Activated T-helper 17 cell treated with anti-CD3 and anti-CD28 coated beads, Interleukin-2, amount 50 U/mL, for 72 hours (primary cell): ENCODE measurements at regions not wholly inside any gene's neighbourhood (a gene's known extent, or its start where the extent isn't known, plus 50 kb on each side); places are given as distances from the start of the nearest gene placed in this dataset.
"Not testable (repeated sequence)": the region's sequence is repeated elsewhere in the genome, so short reads cannot be mapped to it uniquely, and the experiment has no call there.

Source experiments
- ATAC-seq: fragments of 150-1000 bp; cut with Tn5 transposase; replicated peaks from 2 replicates; pipeline ENCODE4 v1.10.0; 2021; ENCODE audit warnings: mild to moderate bottlenecking, moderate library complexity
- H3K27ac Mint-ChIP-seq: one replicate; pipeline ENCODE4 v1.8.0; 2022; ENCODE audit warnings: mixed read lengths
- H3K27me3 Mint-ChIP-seq: one replicate; pipeline ENCODE4 v1.8.0; 2022; ENCODE audit warnings: mixed read lengths
- H3K36me3 Mint-ChIP-seq: one replicate; pipeline ENCODE4 v1.8.0; 2022; ENCODE audit warnings: low read depth, mild to moderate bottlenecking, mixed read lengths
- H3K4me1 Mint-ChIP-seq: one replicate; pipeline ENCODE4 v1.8.0; 2022; ENCODE audit warnings: mixed read lengths
- H3K4me3 Mint-ChIP-seq: one replicate; pipeline ENCODE4 v1.8.0; 2022; ENCODE audit warnings: mild to moderate bottlenecking, mixed read lengths
- H3K9me3 Mint-ChIP-seq: one replicate; pipeline ENCODE4 v1.8.0; 2022; ENCODE audit warnings: mixed read lengths

GRCh38 chr5:104594850-104595249 is 1032.3 kb upstream of the NUDT12 start:
- Mint-ChIP-seq H3K4me1 (no peaks in the 10 kb centered on the region), H3K36me3 (no peaks in the 10 kb centered on the region), H3K9me3 (peaks cover 25% of the 10 kb centered on the region), H3K27ac (no peak overlapping the region), H3K27me3 (no peaks in the 10 kb centered on the region), H3K4me3 (no peak overlapping the region)
- no peak for ATAC-seq

DNA sequence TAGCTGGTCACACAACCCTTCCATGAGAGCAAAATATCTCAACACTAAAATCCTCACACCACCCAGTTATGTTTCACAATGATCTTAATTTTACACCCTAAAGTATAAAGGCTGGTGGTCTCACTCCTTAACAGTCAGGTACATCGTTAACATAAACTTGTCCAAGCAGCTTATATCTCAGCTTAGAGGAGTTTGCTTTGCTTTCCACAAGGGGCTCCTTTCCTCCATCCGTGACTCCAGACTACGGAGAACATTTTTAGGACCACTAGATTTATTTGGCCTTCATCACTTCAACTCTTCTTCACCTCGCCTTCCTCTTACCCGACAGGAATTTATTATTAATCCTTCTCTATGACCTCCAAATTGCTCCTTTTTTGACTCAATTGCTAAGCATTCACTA is 1014.1 kb upstream of the NUDT12 start:
- H3K4me3 Mint-ChIP-seq, result no peak overlapping the region
- H3K4me1 Mint-ChIP-seq, result no peaks in the 10 kb centered on the region
- no peaks in the 10 kb centered on the region for H3K36me3 Mint-ChIP-seq
- H3K27ac Mint-ChIP-seq, result no peak overlapping the region
- H3K9me3 Mint-ChIP-seq, result peaks cover 17% of the 10 kb centered on the region
- no peak for ATAC-seq
- no peaks in the 10 kb centered on the region for H3K27me3 Mint-ChIP-seq

DNA sequence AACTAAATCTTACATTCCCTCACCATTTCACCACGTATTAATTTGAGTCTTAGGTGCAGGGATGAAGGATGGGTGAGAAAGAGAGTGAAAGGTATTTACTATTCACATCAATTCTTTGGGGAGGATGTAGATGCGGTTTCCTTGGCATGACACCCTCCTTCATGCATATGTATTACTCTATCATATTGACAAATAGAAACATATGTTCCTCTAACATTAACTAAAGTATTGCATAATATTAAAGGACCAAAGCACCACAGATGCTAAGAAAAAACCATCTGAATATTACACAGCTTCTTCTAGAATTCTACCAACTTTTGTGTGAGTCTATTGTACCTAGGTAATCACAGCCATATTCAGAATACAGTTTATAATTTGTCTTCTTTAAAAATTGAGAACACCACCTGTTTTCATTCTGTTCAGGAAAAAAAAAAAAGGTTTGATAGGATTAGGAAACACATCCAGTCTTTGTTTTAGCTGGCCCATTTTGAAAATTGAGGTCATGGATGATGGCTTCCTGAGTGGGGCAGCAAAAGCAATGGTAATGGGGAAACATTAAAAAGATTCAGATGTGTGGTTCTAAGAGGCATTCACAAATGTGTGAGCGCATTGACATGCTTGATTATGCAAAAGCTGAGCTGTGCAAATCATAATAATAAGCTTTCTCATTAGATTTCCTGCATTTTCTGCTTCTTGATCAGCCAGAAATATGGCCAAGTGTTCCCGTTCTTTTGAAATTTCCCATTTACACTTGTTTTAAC is 1011.5 kb upstream of the NUDT12 start:
- Mint-ChIP-seq H3K27me3 (no peaks in the 10 kb centered on the region), H3K4me3 (no peak overlapping the region), H3K36me3 (no peaks in the 10 kb centered on the region), H3K4me1 (no peaks in the 10 kb centered on the region), H3K27ac (no peak overlapping the region), H3K9me3 (peaks cover 17% of the 10 kb centered on the region)
- ATAC-seq, result no peak

- H3K27ac Mint-ChIP-seq, result no peak overlapping the region
- no peak for ATAC-seq
- no peaks in the 10 kb centered on the region for H3K4me1 Mint-ChIP-seq
- no peaks in the 10 kb centered on the region for H3K36me3 Mint-ChIP-seq
- H3K9me3 Mint-ChIP-seq, result peaks cover 11% of the 10 kb centered on the region
- no peaks in the 10 kb centered on the region for H3K27me3 Mint-ChIP-seq
- no peak overlapping the region for H3K4me3 Mint-ChIP-seq
These were observed 1007.0 kb upstream of the NUDT12 start for GRCh38 chr5:104569621-104570020.

DNA sequence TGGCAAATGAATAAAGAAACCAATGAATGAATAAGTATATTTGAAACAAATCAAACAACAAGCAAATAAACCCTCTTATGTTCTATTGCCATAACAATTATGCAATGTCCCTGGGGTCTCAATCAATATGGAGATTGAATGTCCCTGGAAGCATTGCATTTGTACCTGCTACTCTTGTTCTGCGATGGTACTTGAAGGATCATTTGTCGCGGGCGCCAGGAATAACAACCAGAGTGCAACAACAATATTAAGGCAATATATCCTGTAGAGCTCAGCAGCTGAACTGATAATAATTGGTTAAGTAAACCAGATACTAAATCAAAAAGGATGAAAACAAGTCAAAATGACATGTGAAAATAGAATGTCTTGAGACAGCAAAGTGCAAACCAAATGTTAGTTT is 1001.9 kb upstream of the NUDT12 start:
- no peaks in the 10 kb centered on the region for H3K27me3 Mint-ChIP-seq
- no peak overlapping the region for H3K4me3 Mint-ChIP-seq
- no peak overlapping the region for H3K27ac Mint-ChIP-seq
- peaks cover 23% of the 10 kb centered on the region for H3K9me3 Mint-ChIP-seq
- H3K4me1 Mint-ChIP-seq, result no peaks in the 10 kb centered on the region
- ATAC-seq, result no peak
- no peaks in the 10 kb centered on the region for H3K36me3 Mint-ChIP-seq

DNA sequence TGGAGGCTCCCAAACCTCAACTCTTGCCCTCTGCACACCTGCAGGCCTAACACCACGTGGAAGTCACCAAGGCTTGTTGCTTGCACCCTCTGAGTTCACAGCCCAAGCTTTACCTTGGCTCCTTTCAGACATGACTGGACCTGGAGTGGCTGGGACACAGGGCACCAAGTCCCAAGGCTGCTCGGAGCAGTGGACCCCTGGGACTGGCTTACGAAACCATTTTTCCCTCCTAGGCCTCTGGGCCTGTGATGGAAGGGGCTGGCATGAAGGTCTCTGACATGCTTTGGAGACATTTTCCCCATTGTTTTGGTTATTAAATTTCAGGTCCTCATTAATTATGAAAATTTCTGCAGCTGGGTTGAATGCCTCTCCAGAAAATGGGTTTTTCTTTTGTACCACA is 994.4 kb upstream of the NUDT12 start:
- H3K36me3 Mint-ChIP-seq, result no peaks in the 10 kb centered on the region
- no peak for ATAC-seq

DNA sequence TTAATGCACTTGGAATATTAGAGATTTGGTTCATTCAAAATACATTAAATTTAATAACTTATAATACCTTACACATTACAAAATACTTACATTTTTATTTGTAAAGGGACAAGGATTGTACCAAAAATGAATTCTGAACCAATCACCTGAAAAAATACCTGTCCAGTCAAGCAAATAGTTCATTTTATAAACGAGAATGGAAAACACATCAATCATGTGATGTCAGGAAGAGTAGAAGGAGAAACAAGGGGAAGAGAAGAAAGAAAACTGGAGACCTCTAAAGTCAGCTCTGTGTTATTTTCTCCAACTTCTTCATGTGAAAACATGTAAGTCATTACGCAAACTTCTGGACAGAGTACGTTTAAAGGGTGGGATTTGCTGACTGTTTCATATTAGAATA is 989.0 kb upstream of the NUDT12 start:
- H3K4me3 Mint-ChIP-seq, result no peak overlapping the region

More for the DNA sequence above, 994.4 kb upstream of the NUDT12 start:
- H3K9me3 Mint-ChIP-seq, result peaks cover 22% of the 10 kb centered on the region
- H3K4me1 Mint-ChIP-seq, result no peaks in the 10 kb centered on the region
- H3K27ac Mint-ChIP-seq, result no peak overlapping the region
- H3K4me3 Mint-ChIP-seq, result no peak overlapping the region
- no peaks in the 10 kb centered on the region for H3K27me3 Mint-ChIP-seq

DNA sequence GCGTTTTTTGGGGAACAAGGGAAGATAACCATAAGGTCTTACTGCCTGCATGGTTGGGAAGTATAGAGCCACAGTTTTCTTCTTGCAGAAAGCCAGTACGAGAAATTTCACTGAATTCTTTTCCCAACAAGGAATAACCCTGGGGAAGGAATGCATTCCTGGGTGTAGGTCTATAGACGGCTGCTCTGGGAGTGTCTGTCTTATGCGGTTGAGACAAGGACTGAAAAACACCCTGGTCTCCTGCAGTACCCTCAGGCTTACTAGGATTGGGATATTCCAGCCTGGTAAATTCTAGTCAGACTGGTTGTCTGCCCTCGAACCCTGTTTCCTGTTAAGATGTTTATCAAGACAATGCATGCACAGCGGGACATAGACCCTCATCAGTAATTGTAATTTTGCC is 984.3 kb upstream of the NUDT12 start:
- not testable (repeated sequence) for H3K4me1 Mint-ChIP-seq, H3K27ac Mint-ChIP-seq, ATAC-seq

More for the DNA sequence above, 989.0 kb upstream of the NUDT12 start:
- Mint-ChIP-seq H3K9me3 (peaks cover 4% of the 10 kb centered on the region), H3K36me3 (no peaks in the 10 kb centered on the region), H3K4me1 (no peaks in the 10 kb centered on the region), H3K27me3 (no peaks in the 10 kb centered on the region), H3K27ac (no peak overlapping the region)
- ATAC-seq, result no peak

GRCh38 chr5:104541141-104541785 is 978.7 kb upstream of the NUDT12 start:
- no peak for ATAC-seq
- H3K4me1 Mint-ChIP-seq, result no peaks in the 10 kb centered on the region
- peaks cover 13% of the 10 kb centered on the region for H3K9me3 Mint-ChIP-seq
- H3K27me3 Mint-ChIP-seq, result no peaks in the 10 kb centered on the region
- no peak overlapping the region for H3K4me3 Mint-ChIP-seq
- H3K36me3 Mint-ChIP-seq, result no peaks in the 10 kb centered on the region
- H3K27ac Mint-ChIP-seq, result no peak overlapping the region

More for the DNA sequence above, 984.3 kb upstream of the NUDT12 start:
- H3K9me3 Mint-ChIP-seq, H3K4me3 Mint-ChIP-seq, H3K36me3 Mint-ChIP-seq, H3K27me3 Mint-ChIP-seq: not testable (repeated sequence)

GRCh38 chr5:104540448-104540847 is 977.9 kb upstream of the NUDT12 start:
- H3K4me1 Mint-ChIP-seq, result no peaks in the 10 kb centered on the region
- no peak overlapping the region for H3K27ac Mint-ChIP-seq
- ATAC-seq, result no peak
- H3K4me3 Mint-ChIP-seq, result no peak overlapping the region
- no peaks in the 10 kb centered on the region for H3K27me3 Mint-ChIP-seq
- no peaks in the 10 kb centered on the region for H3K36me3 Mint-ChIP-seq
- peaks cover 13% of the 10 kb centered on the region for H3K9me3 Mint-ChIP-seq

DNA sequence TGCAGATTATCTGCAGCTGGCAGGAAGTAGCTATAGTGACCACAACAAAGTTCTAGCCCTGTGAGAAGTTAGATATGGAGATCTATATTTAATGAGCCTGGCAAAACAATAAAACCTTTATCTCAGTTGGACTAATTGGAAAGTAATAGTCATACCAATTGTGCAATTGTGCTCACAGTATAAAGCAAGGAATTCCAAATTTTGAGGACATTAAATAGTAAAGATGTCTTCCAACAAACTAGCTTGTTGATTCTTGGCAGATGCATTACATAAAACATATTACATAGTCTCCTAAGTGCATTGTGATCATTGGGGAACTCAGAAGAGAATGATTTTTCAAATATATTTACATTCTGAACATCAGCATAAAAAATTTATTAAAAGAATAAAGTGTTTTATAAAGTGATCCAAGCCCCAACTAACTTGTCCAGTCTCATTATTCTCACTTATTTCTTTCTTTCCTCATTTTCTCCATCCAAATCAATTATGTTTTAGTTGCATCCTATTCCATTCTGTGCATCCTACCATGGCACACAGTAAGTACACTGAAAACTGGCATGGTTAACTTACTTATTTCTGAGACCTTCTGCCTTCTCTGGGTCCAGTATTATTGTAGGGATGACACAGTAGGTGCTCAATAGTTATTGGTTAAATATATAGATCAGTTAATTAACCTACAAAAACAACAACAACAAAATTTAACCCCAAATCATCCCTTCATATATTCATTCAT is 977.2 kb upstream of the NUDT12 start:
- Mint-ChIP-seq H3K27ac (no peak overlapping the region), H3K9me3 (peaks cover 15% of the 10 kb centered on the region), H3K4me3 (no peak overlapping the region), H3K4me1 (no peaks in the 10 kb centered on the region), H3K27me3 (no peaks in the 10 kb centered on the region), H3K36me3 (no peaks in the 10 kb centered on the region)
- no peak for ATAC-seq

DNA sequence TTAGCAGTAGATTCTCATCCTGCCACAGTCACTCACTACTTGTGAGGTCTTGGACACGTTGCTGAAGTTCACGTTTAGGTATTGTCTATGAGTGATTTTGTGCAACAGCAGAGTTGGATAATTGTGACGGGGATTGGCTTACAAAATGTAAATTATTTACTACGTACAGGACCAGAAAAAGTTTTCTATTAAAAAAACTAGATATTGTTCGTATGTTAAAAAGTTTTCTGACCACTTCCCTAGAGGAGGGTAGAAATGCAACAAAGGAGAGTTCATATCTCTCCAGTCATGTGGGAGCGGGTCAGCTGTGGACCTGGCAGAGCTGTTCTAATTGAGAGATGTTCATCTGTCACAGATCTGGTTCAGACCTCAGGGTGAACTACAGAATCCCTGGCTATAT is 976.1 kb upstream of the NUDT12 start:
- no peak overlapping the region for H3K27ac Mint-ChIP-seq
- H3K36me3 Mint-ChIP-seq, result no peaks in the 10 kb centered on the region
- H3K4me3 Mint-ChIP-seq, result no peak overlapping the region
- no peak for ATAC-seq
- H3K27me3 Mint-ChIP-seq, result no peaks in the 10 kb centered on the region
- H3K4me1 Mint-ChIP-seq, result no peaks in the 10 kb centered on the region
- H3K9me3 Mint-ChIP-seq, result peaks cover 18% of the 10 kb centered on the region

DNA sequence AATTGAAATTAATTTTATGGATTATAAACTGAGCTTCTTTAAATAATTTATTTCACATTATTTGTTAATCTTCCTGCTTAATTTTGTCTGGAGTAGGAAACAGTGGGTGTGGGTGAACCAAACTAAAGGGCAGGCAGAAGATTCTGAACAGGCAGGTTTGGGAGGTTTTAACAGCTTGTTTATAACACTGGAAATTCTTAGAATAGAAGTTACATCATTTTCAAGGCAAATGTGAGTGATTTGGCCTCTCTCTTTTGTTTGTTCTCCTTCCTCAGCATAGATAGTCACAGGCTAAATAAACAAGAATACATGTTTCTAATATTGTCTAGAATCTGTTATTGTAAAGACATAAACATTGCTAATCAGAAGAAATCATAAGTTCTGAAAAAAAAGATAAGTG is 970.9 kb upstream of the NUDT12 start:
- no peak for ATAC-seq
- no peaks in the 10 kb centered on the region for H3K4me1 Mint-ChIP-seq
- no peaks in the 10 kb centered on the region for H3K27me3 Mint-ChIP-seq
- no peaks in the 10 kb centered on the region for H3K36me3 Mint-ChIP-seq
- no peak overlapping the region for H3K27ac Mint-ChIP-seq
- H3K4me3 Mint-ChIP-seq, result no peak overlapping the region
- H3K9me3 Mint-ChIP-seq, result peaks cover 21% of the 10 kb centered on the region

DNA sequence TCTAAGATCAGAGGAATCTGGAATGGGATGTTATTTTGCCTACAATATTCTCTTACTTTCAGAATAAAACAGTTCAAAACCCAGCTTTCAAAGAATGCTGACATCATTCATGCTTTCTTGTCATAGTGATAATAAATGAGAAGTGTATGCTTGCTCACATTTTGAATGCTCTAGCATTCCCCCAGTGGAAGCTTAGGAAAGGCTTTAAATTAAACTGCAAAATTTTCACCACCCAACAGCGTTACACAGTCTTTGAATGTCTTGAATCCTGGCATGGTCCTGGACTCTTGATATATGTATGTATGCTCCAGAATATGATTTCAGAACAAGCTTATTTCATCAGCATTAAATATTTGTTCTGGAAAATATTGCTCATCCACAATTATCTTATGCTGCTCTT is 964.3 kb upstream of the NUDT12 start:
- Mint-ChIP-seq H3K4me3 (no peak overlapping the region), H3K4me1 (no peaks in the 10 kb centered on the region), H3K9me3 (peaks cover 9% of the 10 kb centered on the region), H3K27me3 (no peaks in the 10 kb centered on the region), H3K27ac (no peak overlapping the region), H3K36me3 (no peaks in the 10 kb centered on the region)
- no peak for ATAC-seq

DNA sequence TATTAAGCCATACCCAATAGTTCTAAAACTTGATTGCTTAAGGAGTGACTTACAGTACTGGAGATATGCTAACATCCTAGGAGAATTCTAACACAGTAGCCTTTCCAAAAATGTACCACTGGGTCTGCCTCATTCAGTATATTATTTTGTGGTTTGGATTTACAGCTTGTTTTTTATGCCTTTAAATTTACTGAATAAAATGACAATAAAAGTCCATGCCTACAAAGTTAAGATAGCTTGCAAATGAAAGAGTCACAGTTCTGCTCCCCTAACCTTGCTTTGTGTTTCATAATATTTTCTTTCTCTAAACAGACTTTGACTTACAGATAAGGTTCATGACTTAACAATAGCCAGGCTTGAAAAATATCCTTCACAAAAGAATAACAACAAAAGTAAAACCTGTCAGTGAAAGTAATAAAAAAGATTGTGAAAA is 951.1 kb upstream of the NUDT12 start:
- H3K4me1 Mint-ChIP-seq, result no peaks in the 10 kb centered on the region
- H3K27ac Mint-ChIP-seq, result no peak overlapping the region
- no peaks in the 10 kb centered on the region for H3K36me3 Mint-ChIP-seq
- peaks cover 10% of the 10 kb centered on the region for H3K9me3 Mint-ChIP-seq
- H3K4me3 Mint-ChIP-seq, result no peak overlapping the region
- no peak for ATAC-seq
- no peaks in the 10 kb centered on the region for H3K27me3 Mint-ChIP-seq
